Neural cell (in vitro differentiated cells): ENCODE measurements at regions not wholly inside any gene's neighbourhood (a gene's known extent, or its start where the extent isn't known, plus 50 kb on each side); places are given as distances from the start of the nearest gene placed in this dataset.
"Not testable (repeated sequence)": the region's sequence is repeated elsewhere in the genome, so short reads cannot be mapped to it uniquely, and the experiment has no call there.

Experiments
- H2AFZ ChIP-seq: fragments of 200-600, 300-800 bp; sonication (generic), shearing (Covaris generic); 2 replicates; pipeline ENCODE4 v1.6.0; 2014; ENCODE audit warnings: low read depth, mild to moderate bottlenecking, antibody characterized with exemption, low read length, moderate library complexity
- H3F3A ChIP-seq: fragments of 200-600 bp; shearing (Covaris generic); 2 replicates; pipeline ENCODE4 v1.6.1; 2016; ENCODE audit warnings: mild to moderate bottlenecking, moderate library complexity, mixed read lengths, antibody characterized with exemption, low read length; ENCODE audit not compliant: insufficient read depth, poor library complexity, severe bottlenecking
- H3K27ac ChIP-seq: fragments of 200-600, 300-800 bp; sonication (generic), shearing (Covaris generic); 2 replicates; pipeline ENCODE4 v1.5.1; 2014; ENCODE audit warnings: mild to moderate bottlenecking, low read length, moderate library complexity
- H3K27me3 ChIP-seq: fragments of 300-800, 200-600 bp; sonication (generic), shearing (Covaris generic); 2 replicates; pipeline ENCODE4 v1.6.0; 2014; ENCODE audit warnings: mild to moderate bottlenecking, low read depth, low read length, moderate library complexity; ENCODE audit not compliant: insufficient read depth
- H3K36me3 ChIP-seq: fragments of 300-800, 200-600 bp; sonication (generic), shearing (Covaris generic); 2 replicates; pipeline ENCODE4 v1.5.1; 2014; ENCODE audit warnings: mild to moderate bottlenecking, antibody characterized with exemption, low read length, moderate library complexity; ENCODE audit not compliant: insufficient read depth
- H3K4me2 ChIP-seq: fragments of 300-800, 200-600 bp; sonication (generic), shearing (Covaris generic); 2 replicates; pipeline ENCODE4 v1.6.0; 2014; ENCODE audit warnings: mild to moderate bottlenecking, low read length
- H3K4me3 ChIP-seq: fragments of 300-800, 200-600 bp; sonication (generic), shearing (Covaris generic); 2 replicates; pipeline ENCODE4 v1.5.1; 2014; ENCODE audit warnings: mild to moderate bottlenecking, low read length, moderate library complexity
- H3K79me2 ChIP-seq: fragments of 200-600 bp; shearing (Covaris generic); replicated peaks from 2 replicates; pipeline ENCODE4 v1.6.0; 2014; ENCODE audit warnings: mild to moderate bottlenecking, low read length, moderate library complexity; ENCODE audit not compliant: insufficient read depth
- H3K9ac ChIP-seq: fragments of 300-800, 200-600 bp; sonication (generic), shearing (Covaris generic); 2 replicates; pipeline ENCODE4 v1.6.1; 2016; ENCODE audit warnings: mild to moderate bottlenecking, low read length, mixed read lengths
- H3K9me2 ChIP-seq: fragments of 200-600 bp; shearing (Covaris generic); 2 replicates; pipeline ENCODE4 v1.6.1; 2016; ENCODE audit warnings: mild to moderate bottlenecking, low read length, mixed read lengths; ENCODE audit not compliant: insufficient read depth
- H3K9me3 ChIP-seq: fragments of 200-600, 300-800 bp; sonication (generic), shearing (Covaris generic); 2 replicates; pipeline ENCODE4 v1.6.1; 2016; ENCODE audit warnings: mild to moderate bottlenecking, mixed run types, low read length, moderate library complexity, mixed read lengths
- H4K20me1 ChIP-seq: fragments of 200-600 bp; shearing (Covaris generic); 2 replicates; pipeline ENCODE4 v1.6.1; 2016; ENCODE audit warnings: mild to moderate bottlenecking, mixed run types; ENCODE audit not compliant: insufficient read depth
- CTCF ChIP-seq: fragments of 450-650 bp; IDR thresholded peaks from 2 replicates; pipeline ENCODE4 v1.5.1; 2014; ENCODE audit warnings: antibody characterized with exemption, mild to moderate bottlenecking, moderate library complexity; ENCODE audit not compliant: poor library complexity, severe bottlenecking
- EP300 ChIP-seq: fragments of 450-650 bp; conservative IDR thresholded peaks from 2 replicates; pipeline ENCODE4 v1.6.1; 2014; ENCODE audit warnings: antibody characterized with exemption, mild to moderate bottlenecking, moderate library complexity; ENCODE audit not compliant: poor library complexity, severe bottlenecking
- EZH2 ChIP-seq: fragments of 200-600, 300-800 bp; shearing (Covaris generic), sonication (generic); IDR thresholded peaks from 2 replicates; pipeline ENCODE4 v1.6.1; 2014; ENCODE audit warnings: antibody characterized with exemption, low read length, borderline replicate concordance, mild to moderate bottlenecking; ENCODE audit not compliant: insufficient read depth, poor library complexity, severe bottlenecking
- MXI1 ChIP-seq: fragments of 450-650 bp; conservative IDR thresholded peaks from 2 replicates; pipeline ENCODE4 v1.6.1; 2014; ENCODE audit warnings: antibody characterized with exemption, mild to moderate bottlenecking; ENCODE audit not compliant: poor library complexity, severe bottlenecking
- POLR2AphosphoS5 ChIP-seq: IDR thresholded peaks from 2 replicates; pipeline ENCODE4 v1.6.1; 2012
- RAD21 ChIP-seq: fragments of 450-650 bp; conservative IDR thresholded peaks from 2 replicates; pipeline ENCODE4 v1.6.1; 2014; ENCODE audit warnings: antibody characterized with exemption, mild to moderate bottlenecking, moderate library complexity
- REST ChIP-seq: IDR thresholded peaks from 2 replicates; pipeline ENCODE4 v1.6.1; 2012; ENCODE audit warnings: borderline replicate concordance
- SMC3 ChIP-seq: fragments of 450-650 bp; conservative IDR thresholded peaks from 2 replicates; pipeline ENCODE4 v1.6.1; 2014; ENCODE audit warnings: antibody characterized with exemption, mild to moderate bottlenecking, moderate library complexity; ENCODE audit not compliant: poor library complexity
- TAF1 ChIP-seq: IDR thresholded peaks from 2 replicates; pipeline ENCODE4 v1.6.1; 2012; ENCODE audit warnings: low read depth

GRCh38 chr17:51366866-51367265 lies 106.5 kb downstream of the UTP18 start:
- no peaks in the 10 kb centered on the region for H3K36me3 ChIP-seq
- no peak overlapping the region for H3K27ac ChIP-seq
- no peaks in the 10 kb centered on the region for H3K9me3 ChIP-seq
- H3K4me3 ChIP-seq, result no peak overlapping the region
- H3K79me2 ChIP-seq, result no peaks in the 10 kb centered on the region
- H3F3A ChIP-seq, result no peaks in the 10 kb centered on the region
- no peak overlapping the region for H2AFZ ChIP-seq
- no peak overlapping the region for H3K4me2 ChIP-seq
- H4K20me1 ChIP-seq, result no peaks in the 10 kb centered on the region
- TF ChIP-seq EZH2 (no peak), RAD21 (no peak), CTCF (no peak)
- H3K27me3 ChIP-seq, result no peaks in the 10 kb centered on the region
- no peaks in the 10 kb centered on the region for H3K9me2 ChIP-seq
- H3K9ac ChIP-seq, result no peak overlapping the region

- not testable (repeated sequence) for H3K9ac ChIP-seq, H3K9me3 ChIP-seq, H3K36me3 ChIP-seq, H3K27me3 ChIP-seq, H3K4me3 ChIP-seq, H3K79me2 ChIP-seq, H4K20me1 ChIP-seq, H3K27ac ChIP-seq, H3K9me2 ChIP-seq, H2AFZ ChIP-seq, H3K4me2 ChIP-seq, H3F3A ChIP-seq
Measured at GRCh38 chr17:51367836-51368235, 107.5 kb downstream of the UTP18 start.

- H3K36me3 ChIP-seq, result no peaks in the 10 kb centered on the region
- no peak for TF ChIP-seq REST
- no peak for TF ChIP-seq EP300
- TF ChIP-seq RAD21, result peak; percentile 99
- no peak for TF ChIP-seq TAF1
- peak; percentile 97 for TF ChIP-seq SMC3
- no peak for TF ChIP-seq EZH2
- peak; percentile 20 for TF ChIP-seq MXI1
- TF ChIP-seq POLR2AphosphoS5, result no peak
- peak; percentile 96 for TF ChIP-seq CTCF
- no peaks in the 10 kb centered on the region for H3K27me3 ChIP-seq
- no peaks in the 10 kb centered on the region for H3F3A ChIP-seq
- H3K9me2 ChIP-seq, result no peaks in the 10 kb centered on the region
- H3K79me2 ChIP-seq, result no peaks in the 10 kb centered on the region
- H3K4me3 ChIP-seq, result no peak overlapping the region
- H3K9me3 ChIP-seq, result no peaks in the 10 kb centered on the region
- peak overlapping the region; percentile 14 for H3K27ac ChIP-seq
- H4K20me1 ChIP-seq, result no peaks in the 10 kb centered on the region
- H3K4me2 ChIP-seq, result no peak overlapping the region
- no peak overlapping the region for H2AFZ ChIP-seq
- no peak overlapping the region for H3K9ac ChIP-seq
Measured at GRCh38 chr17:51371732-51372151, 111.4 kb downstream of the UTP18 start.
